DMS 273 (cell line): ENCODE measurements at regions not wholly inside any gene's neighbourhood (a gene's known extent, or its start where the extent isn't known, plus 50 kb on each side); places are given as distances from the start of the nearest gene placed in this dataset.

Experiments used
- DNase-seq: peaks from one replicate; lab custom pipeline; 2025; ENCODE audit not compliant: unreplicated experiment; lab: John Stamatoyannopoulos, UW

DNA sequence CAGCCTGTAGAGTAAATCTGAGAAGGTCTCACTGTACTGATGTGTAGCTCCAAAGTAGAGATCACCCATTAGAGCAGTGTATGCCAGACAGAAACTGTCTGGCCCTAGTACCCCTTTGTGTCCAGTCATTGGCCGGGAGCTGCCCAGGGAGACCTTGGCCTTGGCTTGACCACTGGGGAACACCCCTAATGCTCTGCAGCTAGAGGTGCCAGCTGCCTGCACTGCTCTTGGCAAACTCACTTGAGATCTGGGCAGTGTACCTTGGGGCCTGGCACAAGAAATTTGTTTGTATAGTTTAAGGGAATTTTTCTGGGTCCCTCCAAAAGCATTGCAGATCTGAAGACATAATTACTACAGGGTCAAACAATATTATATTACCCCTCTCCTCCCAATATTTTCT, 78.7 kb upstream of the MPHOSPH6 start:
- DNase-seq = no peak

DNA sequence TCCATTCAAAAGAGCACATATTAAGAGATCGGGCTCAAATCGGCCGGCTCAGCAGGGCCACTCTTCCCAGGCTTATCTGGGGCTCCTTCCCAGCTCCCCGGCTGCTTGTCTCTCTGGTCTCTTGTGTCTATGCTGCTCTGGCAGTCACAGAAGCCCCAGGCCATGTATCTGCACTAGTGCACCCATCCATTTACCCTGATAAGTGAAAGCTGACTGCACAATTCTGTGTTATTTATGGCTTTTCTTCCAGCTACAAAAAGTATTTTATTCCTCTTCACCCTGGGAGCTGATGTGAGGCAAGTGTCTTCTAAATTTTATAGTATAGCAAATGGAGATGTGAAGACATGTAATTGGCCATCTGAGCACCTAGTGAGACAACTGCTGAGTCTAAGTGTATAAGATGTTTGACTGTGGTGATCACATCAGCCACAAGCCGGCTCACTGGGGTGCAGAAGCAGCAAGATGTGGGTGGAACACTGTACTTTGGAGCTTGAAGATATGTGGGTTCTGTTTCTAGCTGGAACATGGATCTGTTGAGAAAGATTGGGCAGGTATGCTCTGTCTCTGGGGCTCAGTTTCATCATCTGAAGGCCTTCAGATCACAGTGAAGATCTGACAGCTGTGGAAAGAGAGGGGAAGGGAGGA, 78.1 kb upstream of the MPHOSPH6 start:
- DNase-seq = no peak

DNA sequence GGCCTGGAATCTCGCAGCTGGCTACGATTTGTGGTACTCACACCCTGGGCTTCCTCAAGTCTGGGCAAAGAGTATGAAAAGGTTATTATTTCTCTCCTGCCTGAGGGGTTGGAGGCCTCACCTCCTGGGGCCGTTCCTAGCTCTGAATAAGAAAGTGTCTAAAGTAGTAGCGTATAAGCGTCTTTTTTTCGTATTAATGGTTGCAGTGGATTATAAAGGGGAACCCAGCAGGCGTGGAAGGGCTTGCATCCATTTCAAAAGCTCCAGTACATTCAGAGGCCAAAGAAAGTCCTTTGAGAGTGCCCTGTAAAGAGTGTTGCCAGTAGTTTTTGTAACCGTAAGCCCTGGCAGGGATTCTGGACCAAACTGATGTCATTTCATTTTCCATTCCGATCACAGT, 72.2 kb upstream of the MPHOSPH6 start:
- no peak for DNase-seq

DNA sequence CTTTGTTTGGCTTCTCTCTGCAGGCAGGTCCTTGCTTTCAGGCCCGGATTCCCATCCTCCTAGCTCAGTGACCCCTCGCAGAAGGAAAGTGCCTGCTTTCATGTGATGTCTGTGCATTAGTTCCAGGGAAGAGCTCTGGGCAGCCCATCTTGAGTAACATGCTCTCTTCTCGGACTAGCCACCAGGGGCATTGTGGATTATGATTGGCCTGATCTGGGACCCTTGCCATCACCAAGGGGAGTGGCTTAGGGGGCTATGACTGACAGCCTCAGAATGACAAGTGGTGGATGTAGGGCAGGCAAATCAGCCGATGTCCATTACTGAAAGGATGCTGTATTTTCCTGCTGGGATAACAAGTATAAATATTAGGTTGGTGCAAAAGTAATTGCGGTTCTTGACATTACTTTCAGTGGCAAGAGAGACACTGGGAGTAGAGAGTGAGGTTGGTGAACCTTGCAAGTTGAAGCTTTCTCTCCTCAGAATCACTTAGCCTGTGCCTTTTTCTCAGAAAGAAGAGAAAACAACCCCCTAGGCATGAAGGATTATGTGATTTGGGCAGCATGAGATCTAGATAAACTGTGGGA, 71.5 kb upstream of the MPHOSPH6 start:
- no peak for DNase-seq

DNA sequence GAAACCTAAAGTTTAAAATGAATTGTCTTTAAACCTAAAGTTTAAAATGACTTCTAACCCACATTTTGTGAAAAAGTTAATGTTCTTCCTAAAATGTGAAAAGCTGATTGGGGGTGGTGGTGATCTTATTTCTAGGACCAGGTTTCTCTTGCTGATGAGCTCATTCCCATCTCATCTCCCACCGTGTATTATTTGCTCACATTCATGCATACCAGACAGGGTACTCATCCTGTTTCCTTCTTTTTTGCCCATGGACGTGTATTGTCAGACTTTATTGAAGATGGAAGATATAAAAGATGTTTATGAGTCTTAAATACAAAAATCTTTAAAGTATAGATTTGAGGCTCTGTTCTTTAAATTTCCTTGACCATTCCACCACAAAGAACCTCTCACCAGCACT, 70.1 kb upstream of the MPHOSPH6 start:
- DNase-seq = no peak

DNA sequence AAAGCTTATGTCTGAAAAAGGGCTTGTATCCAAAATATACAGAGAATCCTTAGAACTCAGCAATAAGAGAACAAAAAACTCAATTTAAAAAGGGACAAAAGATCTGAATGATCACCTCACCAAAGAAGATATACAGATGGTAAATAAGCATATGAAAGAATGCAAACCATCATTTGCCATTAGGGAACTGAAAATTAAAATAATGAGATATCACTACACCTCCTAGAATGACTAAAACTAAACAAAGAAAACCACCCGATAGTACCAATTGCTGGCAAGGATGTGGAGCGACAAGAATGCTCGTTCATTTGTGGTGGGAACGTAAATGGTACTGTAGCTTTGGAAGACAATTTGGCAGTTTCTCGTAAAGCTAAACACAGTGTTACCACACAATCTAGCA, 66.9 kb upstream of the MPHOSPH6 start:
- DNase-seq = no peak

DNA sequence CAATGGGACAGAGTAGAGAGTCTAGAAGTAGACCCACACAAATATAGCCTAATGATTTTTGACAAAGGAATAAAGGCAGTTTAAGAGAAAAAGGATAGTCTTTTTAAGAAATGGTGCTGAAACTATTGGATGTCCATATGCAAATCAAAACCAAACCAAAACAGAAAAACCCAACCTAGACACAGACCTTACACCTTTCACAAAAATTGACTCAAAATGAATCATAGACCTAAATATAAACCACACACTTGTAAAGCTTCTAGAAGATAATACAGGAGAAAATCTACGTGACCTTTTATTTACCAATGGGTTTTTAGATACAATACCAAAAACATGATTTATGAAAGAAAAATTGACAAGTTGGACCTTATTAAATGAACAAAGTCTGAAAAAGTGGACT, 66.4 kb upstream of the MPHOSPH6 start:
- no peak for DNase-seq

DNA sequence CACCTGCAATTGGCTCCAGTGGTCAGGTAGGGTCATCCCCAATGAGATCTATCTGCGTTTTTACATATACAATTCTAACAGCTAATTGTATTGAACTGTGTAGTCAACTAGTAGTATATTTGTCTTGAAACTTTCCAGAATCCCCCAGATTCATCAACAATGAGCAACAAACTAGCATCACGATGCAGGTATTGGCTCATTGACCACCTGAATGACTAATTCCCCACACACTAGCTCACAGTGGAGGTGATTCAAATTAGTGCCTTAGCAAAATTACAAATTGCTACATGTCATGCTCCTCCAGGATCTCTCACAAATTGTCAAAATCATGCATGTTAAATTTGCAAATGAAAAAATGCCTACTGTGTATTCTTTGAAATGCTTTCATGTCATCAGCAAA, 62.8 kb upstream of the MPHOSPH6 start:
- no peak for DNase-seq

DNA sequence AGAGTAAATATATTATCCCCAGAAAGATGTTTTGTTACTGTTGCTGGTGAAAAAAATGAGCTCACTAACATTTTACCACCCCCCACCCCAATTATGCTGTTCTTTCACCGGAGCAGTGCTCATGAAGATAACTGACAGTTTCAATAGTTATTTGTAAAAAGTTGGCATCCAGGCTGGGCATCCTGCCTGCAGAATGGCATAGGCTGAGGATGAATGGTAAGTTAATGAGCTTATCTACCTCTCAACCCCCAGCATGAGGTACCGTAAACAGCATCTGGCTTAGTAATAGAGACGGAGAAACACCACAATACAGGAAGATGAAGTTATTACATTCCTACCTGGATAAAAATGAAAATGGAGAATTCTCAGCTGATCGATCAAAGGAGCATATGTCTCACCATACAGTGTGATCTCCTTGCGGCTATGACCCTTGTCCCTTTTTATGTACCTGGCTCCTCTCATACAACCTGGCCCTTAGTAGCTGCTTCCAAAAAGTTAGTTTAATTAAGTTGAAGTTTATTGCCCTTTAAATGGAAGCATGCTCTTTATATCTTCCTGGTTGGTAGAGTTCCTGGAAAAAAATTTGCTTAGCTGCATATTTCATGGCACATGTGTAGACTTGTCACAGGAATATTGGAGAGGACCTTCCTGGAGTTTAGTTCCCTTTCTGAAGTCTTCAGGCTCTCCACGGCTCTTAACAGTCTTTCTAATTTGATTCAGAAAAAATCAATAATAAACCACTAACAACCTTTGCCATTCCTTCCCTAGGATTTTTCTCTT, 61.2 kb upstream of the MPHOSPH6 start:
- DNase-seq = peak; percentile 34

DNA sequence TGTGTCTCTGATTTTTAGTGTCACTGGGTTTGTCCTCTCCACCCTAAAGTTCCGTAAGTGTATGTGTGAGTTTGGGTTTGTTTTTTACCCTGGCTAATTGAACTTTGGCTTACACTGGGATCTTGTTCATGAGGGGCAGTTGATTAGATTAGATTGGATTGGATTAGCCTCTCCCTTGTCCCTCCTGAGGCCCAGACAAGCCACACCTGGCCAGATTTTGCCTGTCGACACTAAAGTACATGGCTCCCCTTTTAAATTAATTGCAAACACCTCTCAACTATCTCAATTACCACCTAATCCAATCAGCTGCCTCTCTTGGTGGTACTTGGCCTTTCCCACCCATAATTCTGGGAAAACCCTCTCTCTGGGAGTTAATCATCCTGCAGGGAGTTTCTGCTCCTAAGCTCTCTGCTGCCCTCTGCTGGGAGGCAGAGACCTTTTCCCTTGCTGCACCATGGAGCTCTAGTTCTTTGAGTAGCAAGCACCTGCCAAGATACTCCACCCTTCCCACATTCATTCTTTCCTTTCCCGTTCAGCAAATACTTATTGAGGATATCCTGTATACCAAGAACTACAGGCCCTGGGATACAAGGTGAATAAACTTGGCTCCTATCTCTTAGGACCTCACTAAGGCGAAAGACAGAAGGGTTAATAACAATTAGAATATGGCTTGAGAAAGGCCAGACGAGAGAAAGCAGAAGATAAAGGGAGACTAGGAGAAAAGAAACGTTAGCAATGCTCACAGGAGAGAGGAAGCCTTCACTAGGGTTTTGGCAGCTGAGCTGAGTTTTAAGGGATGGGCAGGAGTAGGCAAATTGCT, 60.0 kb upstream of the MPHOSPH6 start:
- peak; percentile 88 for DNase-seq

DNA sequence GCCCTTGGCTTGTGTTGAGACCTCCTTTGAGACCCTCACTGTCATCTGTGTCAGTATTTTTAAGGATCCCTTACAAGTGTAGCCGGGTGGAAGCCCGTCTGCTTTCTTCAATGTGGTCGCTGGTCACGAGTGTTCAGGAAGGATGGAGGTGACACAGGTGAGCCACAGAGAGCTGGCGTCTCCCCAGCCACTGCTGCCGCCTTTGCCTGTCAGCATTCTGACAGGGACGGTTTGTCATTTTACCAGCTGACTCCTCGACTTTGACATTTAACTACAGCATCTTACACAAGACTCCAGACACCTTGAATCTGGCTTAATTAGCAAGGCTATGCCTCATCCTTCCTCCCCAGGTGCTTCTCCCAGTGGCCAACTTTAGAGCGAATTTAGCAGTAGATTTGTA, 56.3 kb upstream of the MPHOSPH6 start:
- no peak for DNase-seq

DNA sequence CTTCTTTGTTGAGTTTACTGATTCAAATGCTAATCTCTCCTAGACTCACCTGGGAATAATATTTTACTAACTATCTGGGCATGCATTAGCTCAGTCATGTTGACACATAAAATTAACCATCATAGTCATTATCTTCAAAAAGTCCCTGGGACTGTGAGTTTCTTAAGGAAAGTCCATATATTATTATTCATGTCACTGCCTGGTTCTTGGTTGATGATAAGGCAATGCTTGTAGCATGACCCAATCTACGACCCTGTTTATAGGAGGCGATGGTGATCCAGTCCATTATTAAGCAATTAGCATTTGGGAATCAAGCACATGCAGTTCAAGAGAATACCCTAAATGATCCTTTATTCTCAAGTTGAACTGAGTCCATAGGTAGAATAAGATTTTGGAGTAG, 54.8 kb upstream of the MPHOSPH6 start:
- DNase-seq = no peak

DNA sequence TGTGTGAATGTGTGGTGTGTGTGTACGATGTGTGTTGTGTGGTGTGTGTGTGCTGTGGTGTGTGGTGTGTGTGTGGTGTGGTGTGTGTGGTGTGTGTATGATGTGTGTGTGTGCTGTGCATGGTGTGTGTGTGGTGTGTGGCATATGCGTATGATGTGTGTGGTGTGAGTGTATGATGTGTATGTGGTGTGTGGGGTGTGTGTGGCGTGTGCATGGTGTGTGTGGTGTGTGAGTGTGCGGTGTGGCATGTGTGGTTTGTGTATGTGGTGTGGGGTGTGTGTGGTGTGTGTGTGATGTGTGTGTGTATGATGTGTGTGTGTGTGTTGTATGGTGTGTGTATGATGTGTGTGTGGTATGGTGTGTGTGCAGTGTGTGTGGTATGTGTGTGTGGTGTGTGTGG, 50.5 kb upstream of the MPHOSPH6 start:
- no peak for DNase-seq
